Osteocyte (in vitro differentiated cells): ENCODE measurements at regions not wholly inside any gene's neighbourhood (a gene's known extent, or its start where the extent isn't known, plus 50 kb on each side); places are given as distances from the start of the nearest gene placed in this dataset.

Experiments used
- DNase-seq: peaks from one replicate; pipeline ENCODE4 v3.0.0; 2021; ENCODE audit warnings: mixed read lengths; ENCODE audit not compliant: unreplicated experiment; ENCODE audit errors: extremely low spot score
- H3K27ac Mint-ChIP-seq: one replicate; pipeline ENCODE4 v1.8.0; 2021; ENCODE audit warnings: mild to moderate bottlenecking, mixed read lengths; ENCODE audit not compliant: unreplicated experiment
- H3K27me3 Mint-ChIP-seq: one replicate; pipeline ENCODE4 v1.8.0; 2021; ENCODE audit warnings: mixed read lengths; ENCODE audit not compliant: unreplicated experiment
- H3K36me3 Mint-ChIP-seq: one replicate; pipeline ENCODE4 v1.8.0; 2021; ENCODE audit warnings: mixed read lengths; ENCODE audit not compliant: unreplicated experiment
- H3K4me1 Mint-ChIP-seq: one replicate; pipeline ENCODE4 v1.8.0; 2021; ENCODE audit warnings: mixed read lengths; ENCODE audit not compliant: unreplicated experiment
- H3K4me3 Mint-ChIP-seq: one replicate; pipeline ENCODE4 v1.8.0; 2021; ENCODE audit warnings: mild to moderate bottlenecking, moderate library complexity, mixed read lengths; ENCODE audit not compliant: unreplicated experiment
- H3K9me3 Mint-ChIP-seq: one replicate; pipeline ENCODE4 v1.8.0; 2021; ENCODE audit warnings: mixed read lengths; ENCODE audit not compliant: unreplicated experiment
- CTCF ChIP-seq: fragments of 200-600 bp; sonication (generic); IDR thresholded peaks from 2 replicates; pipeline ENCODE4 v1.5.0; 2021; ENCODE audit warnings: antibody characterized with exemption, mild to moderate bottlenecking, moderate library complexity

- H3K27ac Mint-ChIP-seq: peak overlapping the region; percentile 50
- H3K4me3 Mint-ChIP-seq: no peak overlapping the region
- H3K4me1 Mint-ChIP-seq: peaks cover 3% of the 10 kb centered on the region
These were observed 53.7 kb upstream of the TMX4 start for GRCh38 chr20:8073024-8073832.

DNA sequence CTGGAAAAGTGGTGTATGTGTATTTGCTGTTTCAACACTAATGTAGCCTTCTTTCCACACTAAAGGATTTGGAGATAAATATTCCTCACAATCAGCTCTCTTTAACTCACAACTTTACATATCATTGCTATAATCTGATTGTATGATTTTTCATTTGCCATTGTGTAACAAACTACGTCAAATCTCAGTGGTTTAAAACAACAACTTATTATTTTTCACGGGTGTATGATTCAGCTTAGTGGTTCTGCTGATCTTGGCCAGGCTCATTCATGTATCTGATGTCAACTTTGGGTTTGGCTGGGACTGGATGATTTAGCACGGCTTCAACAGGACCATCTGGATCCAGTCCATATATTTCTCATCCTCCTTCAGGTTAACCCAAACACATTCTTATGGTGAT, 55.4 kb upstream of the TMX4 start:
- no peaks in the 10 kb centered on the region for H3K9me3 Mint-ChIP-seq
- DNase-seq: no peak

More at GRCh38 chr20:8073024-8073832, 53.7 kb upstream of the TMX4 start:
- no peaks in the 10 kb centered on the region for H3K36me3 Mint-ChIP-seq
- H3K9me3 Mint-ChIP-seq: no peaks in the 10 kb centered on the region
- TF ChIP-seq CTCF: no peak
- DNase-seq: no peak
- peaks cover 3% of the 10 kb centered on the region for H3K27me3 Mint-ChIP-seq

GRCh38 chr20:8076306-8077136, 55.5 kb upstream of the PLCB1 start:
- H3K4me1 Mint-ChIP-seq: peaks cover 3% of the 10 kb centered on the region
- no peak for DNase-seq
- no peaks in the 10 kb centered on the region for H3K9me3 Mint-ChIP-seq
- no peak overlapping the region for H3K27ac Mint-ChIP-seq
- no peak for TF ChIP-seq CTCF
- H3K36me3 Mint-ChIP-seq: no peaks in the 10 kb centered on the region
- H3K27me3 Mint-ChIP-seq: peaks cover 2% of the 10 kb centered on the region
- no peak overlapping the region for H3K4me3 Mint-ChIP-seq

More for the DNA sequence above, 55.4 kb upstream of the TMX4 start:
- Mint-ChIP-seq H3K27me3 (peaks cover 3% of the 10 kb centered on the region), H3K36me3 (no peaks in the 10 kb centered on the region), H3K4me3 (no peak overlapping the region), H3K4me1 (peaks cover 3% of the 10 kb centered on the region), H3K27ac (no peak overlapping the region)
- TF ChIP-seq CTCF: no peak

- no peaks in the 10 kb centered on the region for H3K36me3 Mint-ChIP-seq
- no peak for TF ChIP-seq CTCF
- DNase-seq: no peak
- H3K27me3 Mint-ChIP-seq: peaks cover 2% of the 10 kb centered on the region
- no peaks in the 10 kb centered on the region for H3K9me3 Mint-ChIP-seq
- H3K4me3 Mint-ChIP-seq: no peak overlapping the region
- no peak overlapping the region for H3K27ac Mint-ChIP-seq
- H3K4me1 Mint-ChIP-seq: peaks cover 3% of the 10 kb centered on the region
These were observed 55.0 kb upstream of the PLCB1 start for GRCh38 chr20:8077137-8077466.

- Mint-ChIP-seq H3K9me3 (no peaks in the 10 kb centered on the region), H3K27ac (no peak overlapping the region), H3K4me1 (peaks cover 3% of the 10 kb centered on the region), H3K4me3 (no peak overlapping the region), H3K36me3 (no peaks in the 10 kb centered on the region), H3K27me3 (peaks cover 5% of the 10 kb centered on the region)
- DNase-seq: no peak
- TF ChIP-seq CTCF: no peak
These were observed 53.5 kb upstream of the PLCB1 start for GRCh38 chr20:8078528-8078914.
